ENCODE measurements at regions not wholly inside any gene's neighbourhood (a gene's known extent, or its start where the extent isn't known, plus 50 kb on each side); places are given as distances from the start of the nearest gene placed in this dataset.

- peaks cover 0 to 1% of the 10 kb centered on the region in 2 experiments; a peak in 2 of 4 replicates for H3K27me3 ChIP-seq (replicated peaks in 1 of 2; ENCODE audit: control insufficient read depth in 2 of 2, insufficient read depth in 2 of 2, low read length in 1 of 2)
- in situ Hi-C loops (cut with MboI) (no loop called here), intact Hi-C loops (cut with micrococcal nuclease; ENCODE audit: unreplicated experiment) (no loop called here)
- H3K9ac ChIP-seq (ENCODE audit: control insufficient read depth, insufficient read depth, low read length) = no peak overlapping the region
- RAD21 ChIA-PET (ENCODE audit: unreplicated experiment) = no interaction called here
- H3K27ac ChIP-seq (ENCODE audit: control insufficient read depth, insufficient read depth) = no peak overlapping the region
- ATAC-seq (no peak), DNase-seq (ENCODE audit: low read depth, low spot score) (no peak), FAIRE-seq (no peak)
- no TSS peak for BruUV-seq (replicated peaks)
- CTCF ChIA-PET = no interaction called here
- SMC1A ChIA-PET (ENCODE audit: uncharacterized antibody, unreplicated experiment) = no interaction called here
- H3K4me3 ChIP-seq = no peak overlapping the region
- POLR2A ChIA-PET = no interaction called here
- no peak overlapping the region for H2AFZ ChIP-seq (ENCODE audit: control insufficient read depth, low read depth, low read length)
- no peaks in the 10 kb centered on the region for H3K79me2 ChIP-seq (ENCODE audit: control insufficient read depth, insufficient read depth, low read length)
- no peaks in the 10 kb centered on the region; the same call in 2 of the 3 replicates for H3K9me3 ChIP-seq (replicated peaks; ENCODE audit: control insufficient read depth, insufficient read depth, low read length)
- H3K4me2 ChIP-seq (ENCODE audit: control insufficient read depth, insufficient read depth) = no peak overlapping the region
- H4K20me1 ChIP-seq (ENCODE audit: control insufficient read depth, insufficient read depth) = no peaks in the 10 kb centered on the region
- no peaks in the 10 kb centered on the region for H3K4me1 ChIP-seq (ENCODE audit: control insufficient read depth, insufficient read depth, low read length)
- no peaks in the 10 kb centered on the region for H3K36me3 ChIP-seq (ENCODE audit: control insufficient read depth in 2 of 2, insufficient read depth in 2 of 2, low read length in 1 of 2)
- 35% methylated on average over 12 of the region's 12 CpGs for WGBS (ENCODE audit: insufficient coverage, insufficient replicate concordance, low lambda C conversion rate, missing lambda C conversion rate)
- TF ChIP-seq, protein P1, sequence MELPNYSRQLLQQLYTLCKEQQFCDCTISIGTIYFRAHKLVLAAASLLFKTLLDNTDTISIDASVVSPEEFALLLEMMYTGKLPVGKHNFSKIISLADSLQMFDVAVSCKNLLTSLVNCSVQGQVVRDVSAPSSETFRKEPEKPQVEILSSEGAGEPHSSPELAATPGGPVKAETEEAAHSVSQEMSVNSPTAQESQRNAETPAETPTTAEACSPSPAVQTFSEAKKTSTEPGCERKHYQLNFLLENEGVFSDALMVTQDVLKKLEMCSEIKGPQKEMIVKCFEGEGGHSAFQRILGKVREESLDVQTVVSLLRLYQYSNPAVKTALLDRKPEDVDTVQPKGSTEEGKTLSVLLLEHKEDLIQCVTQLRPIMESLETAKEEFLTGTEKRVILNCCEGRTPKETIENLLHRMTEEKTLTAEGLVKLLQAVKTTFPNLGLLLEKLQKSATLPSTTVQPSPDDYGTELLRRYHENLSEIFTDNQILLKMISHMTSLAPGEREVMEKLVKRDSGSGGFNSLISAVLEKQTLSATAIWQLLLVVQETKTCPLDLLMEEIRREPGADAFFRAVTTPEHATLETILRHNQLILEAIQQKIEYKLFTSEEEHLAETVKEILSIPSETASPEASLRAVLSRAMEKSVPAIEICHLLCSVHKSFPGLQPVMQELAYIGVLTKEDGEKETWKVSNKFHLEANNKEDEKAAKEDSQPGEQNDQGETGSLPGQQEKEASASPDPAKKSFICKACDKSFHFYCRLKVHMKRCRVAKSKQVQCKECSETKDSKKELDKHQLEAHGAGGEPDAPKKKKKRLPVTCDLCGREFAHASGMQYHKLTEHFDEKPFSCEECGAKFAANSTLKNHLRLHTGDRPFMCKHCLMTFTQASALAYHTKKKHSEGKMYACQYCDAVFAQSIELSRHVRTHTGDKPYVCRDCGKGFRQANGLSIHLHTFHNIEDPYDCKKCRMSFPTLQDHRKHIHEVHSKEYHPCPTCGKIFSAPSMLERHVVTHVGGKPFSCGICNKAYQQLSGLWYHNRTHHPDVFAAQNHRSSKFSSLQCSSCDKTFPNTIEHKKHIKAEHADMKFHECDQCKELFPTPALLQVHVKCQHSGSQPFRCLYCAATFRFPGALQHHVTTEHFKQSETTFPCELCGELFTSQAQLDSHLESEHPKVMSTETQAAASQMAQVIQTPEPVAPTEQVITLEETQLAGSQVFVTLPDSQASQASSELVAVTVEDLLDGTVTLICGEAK (IDR thresholded peaks at IDR 0.05; ENCODE audit: borderline replicate concordance) = no peak
- TF ChIP-seq POLR2AphosphoS5 (IDR thresholded peaks at IDR 0.05; ENCODE audit: low read length) (no peak), ZNF24 (IDR thresholded peaks at IDR 0.05) (no peak), EGR1 (IDR thresholded peaks at IDR 0.05; ENCODE audit: borderline replicate concordance in 1 of 2, low read depth in 2 of 2, low read length in 2 of 2) (no peak), IKZF1 (conservative IDR thresholded peaks at IDR 0.05) (no peak), SIX5 (IDR thresholded peaks at IDR 0.05; ENCODE audit: low read depth, low read length, severe bottlenecking) (no peak), NFYA (IDR thresholded peaks at IDR 0.05; ENCODE audit: borderline replicate concordance, low read depth, low read length) (no peak), BMI1 (IDR thresholded peaks at IDR 0.05; ENCODE audit: borderline replicate concordance) (no peak), MAX (IDR thresholded peaks at IDR 0.05; ENCODE audit: low read depth, low read length) (no peak), IRF4 (IDR thresholded peaks at IDR 0.05; ENCODE audit: low read depth, low read length) (no peak)
- TF ChIP-seq, protein P2, sequence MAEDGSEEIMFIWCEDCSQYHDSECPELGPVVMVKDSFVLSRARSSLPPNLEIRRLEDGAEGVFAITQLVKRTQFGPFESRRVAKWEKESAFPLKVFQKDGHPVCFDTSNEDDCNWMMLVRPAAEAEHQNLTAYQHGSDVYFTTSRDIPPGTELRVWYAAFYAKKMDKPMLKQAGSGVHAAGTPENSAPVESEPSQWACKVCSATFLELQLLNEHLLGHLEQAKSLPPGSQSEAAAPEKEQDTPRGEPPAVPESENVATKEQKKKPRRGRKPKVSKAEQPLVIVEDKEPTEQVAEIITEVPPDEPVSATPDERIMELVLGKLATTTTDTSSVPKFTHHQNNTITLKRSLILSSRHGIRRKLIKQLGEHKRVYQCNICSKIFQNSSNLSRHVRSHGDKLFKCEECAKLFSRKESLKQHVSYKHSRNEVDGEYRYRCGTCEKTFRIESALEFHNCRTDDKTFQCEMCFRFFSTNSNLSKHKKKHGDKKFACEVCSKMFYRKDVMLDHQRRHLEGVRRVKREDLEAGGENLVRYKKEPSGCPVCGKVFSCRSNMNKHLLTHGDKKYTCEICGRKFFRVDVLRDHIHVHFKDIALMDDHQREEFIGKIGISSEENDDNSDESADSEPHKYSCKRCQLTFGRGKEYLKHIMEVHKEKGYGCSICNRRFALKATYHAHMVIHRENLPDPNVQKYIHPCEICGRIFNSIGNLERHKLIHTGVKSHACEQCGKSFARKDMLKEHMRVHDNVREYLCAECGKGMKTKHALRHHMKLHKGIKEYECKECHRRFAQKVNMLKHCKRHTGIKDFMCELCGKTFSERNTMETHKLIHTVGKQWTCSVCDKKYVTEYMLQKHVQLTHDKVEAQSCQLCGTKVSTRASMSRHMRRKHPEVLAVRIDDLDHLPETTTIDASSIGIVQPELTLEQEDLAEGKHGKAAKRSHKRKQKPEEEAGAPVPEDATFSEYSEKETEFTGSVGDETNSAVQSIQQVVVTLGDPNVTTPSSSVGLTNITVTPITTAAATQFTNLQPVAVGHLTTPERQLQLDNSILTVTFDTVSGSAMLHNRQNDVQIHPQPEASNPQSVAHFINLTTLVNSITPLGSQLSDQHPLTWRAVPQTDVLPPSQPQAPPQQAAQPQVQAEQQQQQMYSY (CRISPR knock-in tag; IDR thresholded peaks at IDR 0.05) = no peak
- TF ChIP-seq, protein P3, sequence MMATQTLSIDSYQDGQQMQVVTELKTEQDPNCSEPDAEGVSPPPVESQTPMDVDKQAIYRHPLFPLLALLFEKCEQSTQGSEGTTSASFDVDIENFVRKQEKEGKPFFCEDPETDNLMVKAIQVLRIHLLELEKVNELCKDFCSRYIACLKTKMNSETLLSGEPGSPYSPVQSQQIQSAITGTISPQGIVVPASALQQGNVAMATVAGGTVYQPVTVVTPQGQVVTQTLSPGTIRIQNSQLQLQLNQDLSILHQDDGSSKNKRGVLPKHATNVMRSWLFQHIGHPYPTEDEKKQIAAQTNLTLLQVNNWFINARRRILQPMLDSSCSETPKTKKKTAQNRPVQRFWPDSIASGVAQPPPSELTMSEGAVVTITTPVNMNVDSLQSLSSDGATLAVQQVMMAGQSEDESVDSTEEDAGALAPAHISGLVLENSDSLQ (IDR thresholded peaks at IDR 0.05) = no peak
- TF ChIP-seq, protein P4, sequence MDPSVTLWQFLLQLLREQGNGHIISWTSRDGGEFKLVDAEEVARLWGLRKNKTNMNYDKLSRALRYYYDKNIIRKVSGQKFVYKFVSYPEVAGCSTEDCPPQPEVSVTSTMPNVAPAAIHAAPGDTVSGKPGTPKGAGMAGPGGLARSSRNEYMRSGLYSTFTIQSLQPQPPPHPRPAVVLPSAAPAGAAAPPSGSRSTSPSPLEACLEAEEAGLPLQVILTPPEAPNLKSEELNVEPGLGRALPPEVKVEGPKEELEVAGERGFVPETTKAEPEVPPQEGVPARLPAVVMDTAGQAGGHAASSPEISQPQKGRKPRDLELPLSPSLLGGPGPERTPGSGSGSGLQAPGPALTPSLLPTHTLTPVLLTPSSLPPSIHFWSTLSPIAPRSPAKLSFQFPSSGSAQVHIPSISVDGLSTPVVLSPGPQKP (IDR thresholded peaks at IDR 0.05; ENCODE audit: low read depth, low read length) = no peak
These were observed 282.5 kb upstream of the FOXF1 start for GRCh38 chr16:86227801-86228200.

Measured in GM12878 (cell line).